RWPE1 (cell line): ENCODE measurements at regions not wholly inside any gene's neighbourhood (a gene's known extent, or its start where the extent isn't known, plus 50 kb on each side); places are given as distances from the start of the nearest gene placed in this dataset.

Experiments
- CTCF ChIA-PET: fragments of 350-600 bp; sonication (Branson Sonifier 250); formaldehyde crosslinking; extraction: SDS; loops from one replicate; lab custom pipeline; 2021; lab: Yijun Ruan, JAX
- POLR2A ChIA-PET: fragments of 400-600 bp; formaldehyde crosslinking; extraction: SDS; loops from one replicate; lab custom pipeline; 2020; ENCODE audit warnings: antibody characterized with exemption; ENCODE audit not compliant: low non-redundant PET; lab: Yijun Ruan, JAX
- DNase-seq: peaks from one replicate; pipeline ENCODE4 v3.0.0; 2012; ENCODE audit warnings: low spot score
- H3K27ac ChIP-seq: fragments of 450-650 bp; 2 replicates; pipeline ENCODE4 v1.5.1; 2017
- TF ChIP-seq, protein P1 (sequence below): fragments of 450-650 bp; conservative IDR thresholded peaks from 2 replicates; pipeline ENCODE4 v1.5.1; 2017; ENCODE audit warnings: low read depth, mild to moderate bottlenecking

DNA sequence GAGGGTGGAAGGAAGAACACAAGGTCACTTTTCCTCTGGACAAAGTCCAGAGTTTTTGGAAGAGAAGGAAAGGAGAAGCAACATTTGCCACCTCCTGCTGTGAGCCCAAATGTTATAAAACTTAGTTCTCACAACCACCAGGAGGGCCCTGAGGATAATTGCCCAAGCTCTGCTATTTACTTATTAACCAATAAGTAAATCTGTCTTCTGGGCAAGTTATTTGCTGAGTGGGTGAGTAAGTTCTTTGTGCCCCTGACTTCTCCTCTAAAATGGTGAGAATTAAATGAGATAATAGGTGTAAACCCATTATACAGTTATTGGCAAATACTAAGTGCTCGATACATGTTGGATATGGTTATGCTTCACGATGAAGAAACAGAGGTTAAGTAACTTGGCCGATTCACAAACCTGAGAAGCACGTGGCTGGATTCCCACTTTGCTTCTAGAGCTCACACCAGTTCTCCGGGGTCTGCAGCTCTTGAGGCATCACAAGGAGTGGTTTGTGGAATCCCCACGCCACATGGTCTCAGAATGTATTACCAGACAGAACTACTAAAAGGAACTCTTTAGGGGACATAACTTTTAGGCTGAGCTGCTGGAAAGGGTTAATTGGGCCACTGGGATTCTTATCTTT lies 164.1 kb downstream of the MYCN start:
- TF ChIP-seq, protein P1, sequence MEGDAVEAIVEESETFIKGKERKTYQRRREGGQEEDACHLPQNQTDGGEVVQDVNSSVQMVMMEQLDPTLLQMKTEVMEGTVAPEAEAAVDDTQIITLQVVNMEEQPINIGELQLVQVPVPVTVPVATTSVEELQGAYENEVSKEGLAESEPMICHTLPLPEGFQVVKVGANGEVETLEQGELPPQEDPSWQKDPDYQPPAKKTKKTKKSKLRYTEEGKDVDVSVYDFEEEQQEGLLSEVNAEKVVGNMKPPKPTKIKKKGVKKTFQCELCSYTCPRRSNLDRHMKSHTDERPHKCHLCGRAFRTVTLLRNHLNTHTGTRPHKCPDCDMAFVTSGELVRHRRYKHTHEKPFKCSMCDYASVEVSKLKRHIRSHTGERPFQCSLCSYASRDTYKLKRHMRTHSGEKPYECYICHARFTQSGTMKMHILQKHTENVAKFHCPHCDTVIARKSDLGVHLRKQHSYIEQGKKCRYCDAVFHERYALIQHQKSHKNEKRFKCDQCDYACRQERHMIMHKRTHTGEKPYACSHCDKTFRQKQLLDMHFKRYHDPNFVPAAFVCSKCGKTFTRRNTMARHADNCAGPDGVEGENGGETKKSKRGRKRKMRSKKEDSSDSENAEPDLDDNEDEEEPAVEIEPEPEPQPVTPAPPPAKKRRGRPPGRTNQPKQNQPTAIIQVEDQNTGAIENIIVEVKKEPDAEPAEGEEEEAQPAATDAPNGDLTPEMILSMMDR: no peak
- CTCF ChIA-PET: interaction anchor here (0.6 kb wide), 1 partner anchor 303 kb away, joined by 5 read pairs; no protein-coding TSS in a partner anchor
- POLR2A ChIA-PET: no interaction called here
- no peak overlapping the region for H3K27ac ChIP-seq
- no peak for DNase-seq

DNA sequence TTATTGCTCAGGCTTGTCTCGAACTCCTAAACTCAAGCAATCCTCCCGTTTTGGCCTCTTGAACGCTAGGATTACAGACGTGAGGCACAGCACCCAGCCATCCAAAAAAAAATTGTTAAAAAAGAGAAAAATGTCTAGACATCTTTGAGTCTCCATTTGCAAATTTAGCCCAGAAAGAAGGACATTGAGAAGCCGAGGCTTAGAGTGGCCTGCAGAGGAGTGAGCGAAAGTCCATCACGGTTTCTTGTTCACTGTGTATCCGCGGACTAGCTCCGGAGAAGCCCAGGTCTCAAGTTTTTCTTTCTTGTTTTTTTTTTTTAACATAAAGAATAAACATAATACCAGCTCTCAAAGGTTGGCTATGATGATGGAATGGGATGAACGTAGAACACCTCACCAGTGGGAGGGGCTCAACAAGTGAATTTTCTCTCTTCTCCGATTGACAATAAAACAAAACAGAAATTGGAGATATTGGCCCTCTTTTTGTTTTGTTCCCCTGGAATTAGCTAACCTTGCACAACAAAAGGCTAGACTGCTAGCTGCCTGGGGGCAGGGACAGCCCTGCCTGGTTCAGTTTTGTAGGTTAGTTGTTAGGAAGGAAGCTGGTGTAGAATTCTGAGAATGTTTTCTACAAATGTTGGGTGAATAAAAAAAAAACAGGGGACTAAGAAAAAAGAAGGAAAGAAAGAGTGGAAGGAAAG lies 163.4 kb downstream of the MYCN start:
- ChIA-PET POLR2A (interaction anchor here (0.6 kb wide), 1 partner anchor 853 kb away, joined by 4 read pairs; no protein-coding TSS in a partner anchor), CTCF (no interaction called here)
- H3K27ac ChIP-seq: no peak overlapping the region
- no peak for DNase-seq
- TF ChIP-seq, protein P1: no peak

DNA sequence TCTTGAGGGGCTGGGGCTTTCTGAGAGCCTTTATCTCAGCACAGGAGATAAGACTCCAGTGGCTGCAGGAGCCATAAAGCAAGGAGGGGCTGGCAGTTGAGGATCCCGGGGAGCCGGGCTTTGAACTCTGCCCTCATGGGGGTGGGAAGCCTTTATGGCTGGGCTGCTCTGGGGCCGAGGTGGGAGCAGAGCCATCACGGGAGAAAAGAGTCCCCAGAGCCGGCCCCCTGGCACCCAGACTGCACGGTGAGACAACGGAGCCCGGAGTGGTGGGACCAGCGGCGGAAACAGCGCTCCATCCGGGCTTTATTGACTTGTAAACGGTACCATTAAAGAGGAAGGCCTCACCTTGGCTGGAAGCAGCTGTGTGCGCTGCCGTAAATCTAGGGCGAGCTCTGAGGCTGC lies 162.6 kb downstream of the MYCN start:
- H3K27ac ChIP-seq: no peak overlapping the region
- ChIA-PET CTCF (no interaction called here), POLR2A (no interaction called here)
- TF ChIP-seq, protein P1: no peak
- no peak for DNase-seq

DNA sequence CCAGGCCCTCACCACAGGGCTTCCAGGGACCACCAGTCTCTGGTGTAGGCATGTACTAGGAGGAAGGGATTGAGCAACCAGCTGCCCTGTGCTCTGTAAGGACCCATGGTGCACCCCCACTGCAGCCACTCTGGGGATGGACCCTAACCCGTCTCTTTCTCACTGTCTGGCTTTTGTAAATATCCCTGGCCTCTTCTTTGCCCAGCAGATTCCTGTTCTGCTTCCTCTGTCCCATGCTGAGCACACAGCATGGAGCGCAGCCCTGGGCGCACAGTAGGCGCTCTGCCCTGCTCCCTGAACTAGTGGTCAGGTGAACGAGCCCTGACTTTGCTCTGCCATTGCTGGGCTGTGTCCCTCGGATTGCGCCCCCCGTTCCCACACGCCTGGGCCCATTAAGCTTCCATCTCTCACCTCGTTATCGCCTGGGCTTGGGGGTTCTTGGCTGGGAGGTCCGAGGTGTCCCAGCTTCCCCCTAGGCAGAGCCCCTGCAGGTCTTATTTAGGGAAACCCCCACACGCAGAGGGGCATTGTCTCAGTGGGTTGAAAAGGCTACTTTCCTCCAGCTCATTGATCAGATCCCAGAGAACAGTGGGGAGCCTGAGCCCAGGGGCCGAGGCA lies 162.1 kb downstream of the MYCN start:
- ChIA-PET CTCF (interaction anchor here (0.5 kb wide), 1 partner anchor 10 kb away, joined by 3 read pairs; no protein-coding TSS in a partner anchor), POLR2A (no interaction called here)
- TF ChIP-seq, protein P1: no peak
- H3K27ac ChIP-seq: no peak overlapping the region
- DNase-seq: no peak

DNA sequence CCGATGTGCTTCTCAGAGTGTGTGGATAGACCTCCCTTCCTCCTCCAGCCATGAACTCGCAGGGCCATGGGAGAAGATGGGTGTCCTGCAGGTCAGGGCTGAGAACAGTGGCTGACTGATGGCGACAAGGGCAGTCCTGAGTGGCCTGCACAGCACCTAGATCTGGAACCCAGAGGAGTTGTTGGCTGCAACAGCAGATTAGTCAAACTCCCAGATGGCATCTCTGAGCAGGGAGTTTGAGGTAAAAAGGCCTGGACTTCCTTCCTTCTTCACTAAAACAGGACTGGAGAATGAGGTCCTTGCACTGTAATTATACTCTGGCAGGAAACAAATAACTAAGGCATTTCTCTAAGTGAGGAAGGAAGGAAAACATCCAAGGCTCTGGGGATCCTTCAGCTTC lies 160.8 kb downstream of the MYCN start:
- TF ChIP-seq, protein P1: no peak
- H3K27ac ChIP-seq: no peak overlapping the region
- ChIA-PET CTCF (no interaction called here), POLR2A (no interaction called here)
- no peak for DNase-seq

DNA sequence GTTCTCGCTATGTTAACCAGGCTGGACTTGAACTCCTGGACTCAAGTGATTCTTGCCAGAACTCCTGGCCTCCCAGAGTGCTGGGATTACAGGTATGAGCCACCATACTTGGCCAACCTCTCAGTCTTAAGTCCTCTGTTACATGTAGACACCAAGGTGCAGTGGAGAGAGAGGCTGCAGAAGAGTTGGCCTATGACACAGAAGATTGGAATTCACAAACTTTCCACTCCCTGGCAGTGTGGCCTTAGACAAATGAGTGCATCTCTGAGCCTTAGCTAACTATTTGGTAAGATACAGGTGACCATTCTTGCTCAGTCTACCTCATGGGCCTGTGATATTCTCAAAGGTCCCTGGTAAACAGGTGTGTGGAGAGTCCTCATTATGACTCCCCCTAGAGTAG lies 159.7 kb downstream of the MYCN start:
- CTCF ChIA-PET: no interaction called here
- DNase-seq: peak; percentile 8
- TF ChIP-seq, protein P1: no peak
- POLR2A ChIA-PET: no interaction called here
- H3K27ac ChIP-seq: no peak overlapping the region
